Glutamatergic neuron (in vitro differentiated cells): ENCODE measurements at regions not wholly inside any gene's neighbourhood (a gene's known extent, or its start where the extent isn't known, plus 50 kb on each side); places are given as distances from the start of the nearest gene placed in this dataset.

Experiments used
- DNase-seq: peaks from one replicate; pipeline ENCODE4 v3.0.0; 2022
- H3K27ac Mint-ChIP-seq: one replicate; pipeline ENCODE4 v1.8.0; 2020; ENCODE audit warnings: mild to moderate bottlenecking, mixed read lengths, inconsistent platforms; ENCODE audit not compliant: unreplicated experiment
- H3K27me3 Mint-ChIP-seq: one replicate; pipeline ENCODE4 v1.8.0; 2020; ENCODE audit warnings: mild to moderate bottlenecking, moderate library complexity, mixed read lengths, inconsistent platforms; ENCODE audit not compliant: unreplicated experiment
- H3K36me3 Mint-ChIP-seq: one replicate; pipeline ENCODE4 v1.8.0; 2020; ENCODE audit warnings: mild to moderate bottlenecking, mixed read lengths, inconsistent platforms; ENCODE audit not compliant: unreplicated experiment
- H3K4me1 Mint-ChIP-seq: one replicate; pipeline ENCODE4 v1.8.0; 2020; ENCODE audit warnings: mild to moderate bottlenecking, low read depth, mixed read lengths, inconsistent platforms; ENCODE audit not compliant: unreplicated experiment
- H3K4me3 Mint-ChIP-seq: one replicate; pipeline ENCODE4 v1.8.0; 2020; ENCODE audit warnings: mild to moderate bottlenecking, mixed read lengths, inconsistent platforms; ENCODE audit not compliant: unreplicated experiment
- H3K9me3 Mint-ChIP-seq: one replicate; pipeline ENCODE4 v1.8.0; 2020; ENCODE audit warnings: mild to moderate bottlenecking, moderate library complexity, mixed read lengths, inconsistent platforms; ENCODE audit not compliant: unreplicated experiment
- CTCF ChIP-seq: fragments of 200-600 bp; sonication (generic); IDR thresholded peaks from one replicate; pipeline ENCODE4 v1.5.0; 2021; ENCODE audit not compliant: partially characterized antibody, unreplicated experiment

DNA sequence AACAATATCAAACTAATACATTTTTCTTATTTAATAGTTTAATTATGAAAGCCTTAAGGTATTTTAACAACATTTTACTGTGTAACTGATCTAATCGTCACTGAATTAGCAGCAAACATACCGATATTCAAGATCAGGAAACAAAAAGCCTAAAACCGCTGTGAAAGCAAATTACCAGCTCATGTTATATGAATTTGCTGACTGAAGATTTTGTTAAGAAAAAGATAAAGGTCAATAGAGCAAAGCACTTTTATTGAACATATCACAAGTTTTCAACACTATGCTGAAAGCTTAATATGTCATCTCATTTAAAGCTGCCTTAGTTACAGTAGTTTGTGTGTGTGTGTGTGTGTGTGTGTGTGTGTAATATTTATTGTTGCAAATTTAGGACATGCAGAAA is 1634.9 kb upstream of the NUDT12 start:
- H3K27me3 Mint-ChIP-seq: no peaks in the 10 kb centered on the region
- H3K9me3 Mint-ChIP-seq: no peaks in the 10 kb centered on the region
- DNase-seq: no peak
- no peak for TF ChIP-seq CTCF
- no peak overlapping the region for H3K27ac Mint-ChIP-seq
- peaks cover 5% of the 10 kb centered on the region for H3K36me3 Mint-ChIP-seq
- no peak overlapping the region for H3K4me3 Mint-ChIP-seq
- H3K4me1 Mint-ChIP-seq: no peaks in the 10 kb centered on the region

- Mint-ChIP-seq H3K4me3 (no peak overlapping the region), H3K27ac (no peak overlapping the region), H3K4me1 (no peaks in the 10 kb centered on the region), H3K36me3 (peaks cover 5% of the 10 kb centered on the region), H3K27me3 (no peaks in the 10 kb centered on the region), H3K9me3 (no peaks in the 10 kb centered on the region)
- TF ChIP-seq CTCF: no peak
- no peak for DNase-seq
Observed at GRCh38 chr5:105195765-105196164, 1633.2 kb upstream of the NUDT12 start.

DNA sequence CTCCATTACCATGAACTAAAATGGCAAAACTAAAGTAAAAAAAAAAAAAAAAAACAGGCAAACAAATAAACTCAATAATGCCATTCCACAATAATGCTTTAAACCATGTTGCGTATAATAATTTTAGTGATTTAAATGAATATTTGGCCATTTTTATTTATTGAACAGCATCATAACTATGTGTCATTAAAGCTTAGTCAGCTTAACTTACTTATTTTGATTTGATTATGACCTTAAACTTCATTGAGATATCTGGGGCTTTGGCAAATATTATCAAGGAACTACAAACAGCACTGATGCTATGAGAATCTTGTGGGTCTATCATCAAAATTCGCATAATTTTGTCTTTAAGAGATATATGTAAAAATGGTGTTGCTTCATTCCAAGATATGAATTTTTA is 1610.3 kb upstream of the NUDT12 start:
- H3K9me3 Mint-ChIP-seq: peaks cover 1% of the 10 kb centered on the region

GRCh38 chr5:105168806-105169205 is 1606.2 kb upstream of the NUDT12 start:
- Mint-ChIP-seq H3K9me3 (peaks cover 1% of the 10 kb centered on the region), H3K27me3 (peaks cover 3% of the 10 kb centered on the region)

More for the DNA sequence above, 1610.3 kb upstream of the NUDT12 start:
- H3K27me3 Mint-ChIP-seq: no peaks in the 10 kb centered on the region
- H3K4me1 Mint-ChIP-seq: no peaks in the 10 kb centered on the region
- no peak overlapping the region for H3K27ac Mint-ChIP-seq
- H3K36me3 Mint-ChIP-seq: no peaks in the 10 kb centered on the region
- H3K4me3 Mint-ChIP-seq: no peak overlapping the region
- no peak for TF ChIP-seq CTCF
- no peak for DNase-seq

DNA sequence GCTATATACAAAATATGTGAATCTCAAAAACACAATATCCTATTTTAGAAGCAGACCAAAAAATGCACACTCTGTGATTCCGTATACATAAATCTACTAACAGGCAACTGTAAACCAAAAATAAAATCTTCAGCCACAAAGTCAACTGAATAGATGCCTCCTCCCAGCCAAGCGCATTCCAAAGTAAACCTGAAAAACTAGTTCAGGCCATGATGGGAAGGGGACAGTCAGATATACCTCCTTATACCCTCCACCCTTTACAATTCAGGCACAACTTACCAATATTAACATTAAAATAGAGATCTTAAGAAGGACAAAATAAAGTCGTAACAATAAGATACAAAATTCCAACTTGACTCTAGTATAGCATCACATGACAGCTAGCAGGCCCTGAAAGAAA is 1604.5 kb upstream of the NUDT12 start:
- DNase-seq: no peak

More at GRCh38 chr5:105168806-105169205, 1606.2 kb upstream of the NUDT12 start:
- DNase-seq: no peak
- no peaks in the 10 kb centered on the region for H3K36me3 Mint-ChIP-seq
- no peak overlapping the region for H3K27ac Mint-ChIP-seq
- no peaks in the 10 kb centered on the region for H3K4me1 Mint-ChIP-seq
- no peak overlapping the region for H3K4me3 Mint-ChIP-seq
- no peak for TF ChIP-seq CTCF

More for the DNA sequence above, 1604.5 kb upstream of the NUDT12 start:
- Mint-ChIP-seq H3K9me3 (peaks cover 1% of the 10 kb centered on the region), H3K36me3 (no peaks in the 10 kb centered on the region), H3K4me3 (no peak overlapping the region), H3K27me3 (peaks cover 3% of the 10 kb centered on the region), H3K27ac (no peak overlapping the region), H3K4me1 (no peaks in the 10 kb centered on the region)
- TF ChIP-seq CTCF: no peak
